HG03045 (cell line): ENCODE measurements at regions not wholly inside any gene's neighbourhood (a gene's known extent, or its start where the extent isn't known, plus 50 kb on each side); places are given as distances from the start of the nearest gene placed in this dataset.

Experiments
- ATAC-seq: cut with Tn5 transposase; IDR thresholded peaks from one replicate; pipeline ENCODE4 v1.9.1; 2021; ENCODE audit warnings: mild to moderate bottlenecking, moderate library complexity; ENCODE audit not compliant: unreplicated experiment

DNA sequence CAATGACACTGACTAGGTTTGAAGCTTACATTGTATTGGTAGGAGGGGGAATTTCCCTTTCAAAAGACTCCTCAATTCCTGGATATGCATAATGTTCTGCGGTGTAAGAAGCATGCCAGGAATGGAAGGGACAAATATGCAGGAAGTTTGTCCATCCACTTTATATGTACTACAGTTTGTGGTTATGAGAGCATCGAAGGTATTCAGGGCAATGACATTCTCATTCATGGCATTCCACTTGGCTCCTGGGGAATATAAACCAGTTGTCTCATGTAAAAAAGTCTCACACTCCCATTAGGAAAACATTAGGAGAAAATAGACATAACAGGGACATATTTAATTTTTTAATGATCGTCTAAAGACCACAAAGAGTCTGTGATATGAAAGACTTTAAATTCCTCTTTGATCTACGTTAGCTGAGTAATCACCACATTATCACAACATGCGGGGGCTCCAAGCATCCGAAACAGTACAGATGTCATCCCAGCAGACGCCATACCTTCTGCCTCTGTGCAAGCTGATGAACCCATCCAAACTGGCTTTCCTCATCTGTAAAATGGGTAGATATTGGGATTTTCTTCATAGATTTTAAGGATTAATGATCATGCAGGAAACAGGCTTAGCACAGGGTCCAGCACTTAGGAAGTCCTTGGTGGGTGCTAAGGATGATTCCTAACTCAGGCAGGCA is 675.3 kb downstream of the INHBA start:
- no peak for ATAC-seq

DNA sequence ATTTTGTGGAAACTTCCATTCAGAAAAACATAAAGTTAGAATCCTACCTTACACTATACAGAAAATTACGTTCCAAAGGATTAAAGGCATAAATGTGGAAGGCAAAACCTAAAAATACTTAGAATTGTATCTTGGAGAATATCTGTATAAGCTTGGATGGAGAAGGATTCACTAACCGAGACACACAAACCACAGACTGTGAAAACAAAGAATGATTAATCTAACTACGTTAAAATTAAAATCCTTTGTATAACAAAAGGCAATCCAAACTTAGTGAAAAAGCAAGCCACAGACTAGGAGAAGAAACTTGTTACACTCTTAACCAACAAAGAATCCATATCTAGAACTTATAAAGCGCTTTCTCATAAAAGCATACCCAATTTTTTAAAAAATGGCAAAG is 678.8 kb downstream of the INHBA start:
- ATAC-seq = no peak

DNA sequence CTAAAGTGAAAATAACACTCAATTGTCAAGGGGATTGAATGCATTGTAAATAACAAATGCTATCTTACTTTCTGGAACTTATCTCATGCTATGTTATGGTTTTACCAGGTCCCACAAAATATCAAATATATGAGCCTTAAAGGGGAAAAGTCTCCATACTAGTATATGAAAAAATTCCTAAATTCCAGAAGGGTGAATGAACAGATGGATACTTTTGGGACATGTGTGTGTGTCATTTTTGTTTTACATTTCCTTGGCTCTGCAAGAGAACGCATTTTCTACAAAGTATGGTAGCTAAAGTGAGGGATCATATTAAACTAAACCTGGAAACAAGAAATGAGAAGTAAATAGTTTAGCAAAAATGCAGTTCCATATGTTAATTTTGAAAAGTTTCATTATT is 682.8 kb downstream of the INHBA start:
- no peak for ATAC-seq

DNA sequence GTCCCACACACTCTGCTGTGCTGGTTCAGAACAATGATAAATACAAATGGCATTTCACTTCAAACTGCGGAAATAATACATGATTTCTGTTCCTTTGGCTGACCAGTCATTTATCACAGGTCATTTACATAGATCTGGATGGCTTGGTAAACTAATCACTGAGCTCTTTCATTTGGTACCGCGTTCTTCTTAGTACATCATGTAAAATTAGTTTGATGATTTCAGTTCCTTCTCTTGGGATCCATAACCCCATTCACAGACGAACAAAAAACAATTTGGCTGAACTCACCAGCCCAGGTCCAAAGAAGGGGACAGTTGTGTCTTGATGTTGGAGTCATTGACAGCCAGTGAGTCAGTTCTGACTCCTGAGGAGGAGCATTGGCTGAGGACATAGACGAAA is 689.8 kb downstream of the INHBA start:
- no peak for ATAC-seq

DNA sequence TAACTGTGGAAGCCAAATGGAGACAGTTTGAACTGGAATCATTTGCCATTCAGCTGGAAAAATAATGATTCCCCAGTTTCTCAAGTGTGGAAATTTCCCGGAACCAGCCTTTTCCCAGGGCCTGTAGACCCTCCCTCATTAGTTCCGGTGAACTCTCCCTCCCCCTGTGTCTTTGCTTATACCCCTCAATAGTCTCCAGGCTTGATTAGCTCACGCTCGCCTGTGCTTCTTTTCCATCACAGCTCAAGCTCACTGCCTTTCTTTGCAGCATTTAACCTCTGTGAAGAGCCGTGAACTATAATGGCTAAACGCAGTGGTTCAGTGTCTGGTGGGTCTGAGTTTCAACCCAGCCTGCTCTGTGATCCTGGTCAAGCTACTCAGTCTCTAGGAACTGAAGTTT is 690.8 kb downstream of the INHBA start:
- no peak for ATAC-seq

DNA sequence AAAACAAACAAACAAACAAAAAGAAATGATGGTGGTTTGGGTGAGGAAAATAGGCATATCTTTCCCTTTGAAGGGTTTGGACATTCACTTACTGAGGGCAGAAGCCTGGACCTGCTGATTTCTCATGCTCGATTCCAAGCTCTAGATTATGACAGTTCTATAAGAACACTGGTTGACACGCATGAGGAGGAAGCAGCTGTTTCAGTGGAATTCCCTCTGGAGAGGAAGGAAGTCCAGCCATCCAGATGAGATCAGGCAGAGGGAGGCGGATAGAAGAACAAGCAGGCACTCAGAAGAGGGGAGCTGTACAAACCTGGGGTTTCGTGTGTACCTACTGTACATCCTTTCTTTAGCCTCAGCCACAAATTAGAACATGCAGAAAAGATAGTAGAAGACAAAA is 691.9 kb downstream of the INHBA start:
- no peak for ATAC-seq

DNA sequence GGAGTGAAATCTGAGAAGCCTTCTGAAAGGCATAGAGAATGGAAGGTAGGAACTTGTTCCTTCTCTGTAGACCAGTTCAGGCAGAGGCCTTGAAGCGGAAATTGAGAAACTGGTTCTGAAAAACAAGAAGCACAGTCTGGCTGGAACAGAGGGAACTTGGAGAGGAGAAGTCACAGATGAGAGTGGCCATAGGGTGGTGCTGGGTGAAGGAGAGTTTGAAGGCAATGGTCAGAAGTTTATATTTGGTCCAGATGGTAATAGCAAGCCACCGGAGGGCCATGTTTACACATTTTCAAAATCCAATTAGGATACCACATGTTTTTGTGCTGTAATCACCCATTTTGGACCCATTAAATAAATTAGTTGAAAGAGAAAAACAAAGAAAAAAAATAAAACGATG is 692.5 kb downstream of the INHBA start:
- ATAC-seq = no peak

DNA sequence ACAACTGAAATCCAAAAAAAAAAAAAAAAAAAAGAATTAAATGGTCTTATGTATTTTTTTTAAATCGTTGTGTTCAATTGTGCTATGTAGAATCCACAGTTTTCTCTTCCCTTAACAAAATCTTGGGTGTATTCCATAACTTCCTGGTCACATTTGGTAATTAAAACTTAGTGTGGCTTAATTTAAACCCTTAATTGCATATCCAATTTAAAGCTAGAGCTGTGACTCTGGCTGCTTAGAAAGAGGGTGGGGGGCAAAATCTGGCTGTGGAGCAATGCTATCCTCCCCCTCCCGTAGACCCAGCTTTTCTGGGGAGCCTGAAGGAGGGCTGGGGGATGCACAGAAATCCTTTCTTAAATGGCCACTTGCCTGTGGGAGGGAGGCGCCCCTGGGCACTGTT is 695.1 kb downstream of the INHBA start:
- no peak for ATAC-seq

DNA sequence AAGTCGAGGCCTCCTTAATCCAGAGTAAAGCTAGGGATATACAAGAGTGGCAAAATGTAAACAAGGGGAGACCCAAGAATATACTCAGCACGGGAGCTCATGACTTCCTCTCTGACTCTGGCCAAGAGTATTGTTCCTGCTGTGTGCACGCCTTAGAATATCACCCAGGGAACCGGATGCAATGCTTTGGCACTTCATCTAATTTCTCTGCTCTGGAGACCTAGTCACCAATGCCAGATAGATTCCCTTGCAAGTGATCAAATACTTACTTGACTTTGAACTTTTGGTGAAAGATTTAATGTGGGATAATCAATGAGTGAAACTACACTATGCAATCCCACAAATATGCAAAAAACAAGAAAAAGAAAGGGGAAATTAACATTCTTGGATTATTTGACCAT is 695.5 kb downstream of the INHBA start:
- no peak for ATAC-seq

DNA sequence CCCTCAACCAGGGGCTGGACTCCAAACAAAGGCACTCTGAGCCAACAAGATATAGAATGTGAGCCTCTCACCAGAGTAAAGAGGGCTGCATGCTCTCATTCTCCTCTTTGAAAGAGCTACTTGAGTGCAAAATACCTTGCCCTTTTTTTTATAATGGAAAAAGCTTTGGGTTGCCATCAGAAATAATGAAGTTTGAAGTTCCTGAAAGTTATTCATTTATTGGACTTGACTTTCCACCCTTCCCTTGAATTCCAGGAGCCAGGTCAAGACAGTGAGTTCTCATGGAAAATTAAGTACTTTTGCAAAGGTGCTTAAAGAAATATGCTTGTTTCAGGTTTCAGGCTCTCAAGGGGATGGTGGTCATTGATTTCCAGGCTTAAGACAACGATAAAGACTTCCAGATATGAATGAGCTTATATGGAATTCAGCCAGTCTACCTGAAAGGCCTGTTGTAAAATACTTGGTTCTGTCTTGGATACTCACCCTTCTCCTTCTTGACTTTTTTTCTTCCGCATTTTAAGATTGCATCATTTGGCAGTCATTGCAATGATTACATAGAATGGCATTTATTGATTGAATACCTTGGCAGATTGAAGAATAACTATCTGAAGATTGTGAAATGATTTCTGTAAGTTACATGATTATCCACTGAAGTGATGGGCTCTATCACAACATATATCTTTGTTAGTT is 696.4 kb downstream of the INHBA start:
- ATAC-seq = no peak

DNA sequence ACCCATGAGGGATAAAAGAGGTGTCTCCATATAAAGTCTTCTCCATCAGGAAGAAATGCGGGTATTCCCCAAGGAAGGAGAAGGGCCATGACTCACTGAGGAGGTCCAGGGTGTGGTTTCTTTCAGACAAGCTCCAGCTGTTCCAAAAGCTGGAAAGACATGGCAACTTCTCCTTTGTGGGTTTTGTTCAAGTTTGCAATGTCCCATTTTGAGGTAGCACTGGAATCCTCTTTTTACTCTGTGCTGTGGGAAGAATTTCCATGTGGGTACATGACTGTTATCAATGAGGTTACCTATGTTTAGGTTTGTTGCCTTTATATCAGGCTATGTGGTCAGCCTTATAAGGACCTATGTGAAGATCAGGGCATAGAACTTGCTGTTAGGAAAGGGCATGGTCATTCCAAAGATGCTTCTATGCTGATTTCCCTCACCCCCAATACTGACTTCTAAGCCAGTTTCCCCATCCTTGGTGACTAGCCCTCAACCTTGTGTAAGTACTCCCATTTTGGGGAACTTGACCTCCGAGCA is 697.5 kb downstream of the INHBA start:
- ATAC-seq = no peak

DNA sequence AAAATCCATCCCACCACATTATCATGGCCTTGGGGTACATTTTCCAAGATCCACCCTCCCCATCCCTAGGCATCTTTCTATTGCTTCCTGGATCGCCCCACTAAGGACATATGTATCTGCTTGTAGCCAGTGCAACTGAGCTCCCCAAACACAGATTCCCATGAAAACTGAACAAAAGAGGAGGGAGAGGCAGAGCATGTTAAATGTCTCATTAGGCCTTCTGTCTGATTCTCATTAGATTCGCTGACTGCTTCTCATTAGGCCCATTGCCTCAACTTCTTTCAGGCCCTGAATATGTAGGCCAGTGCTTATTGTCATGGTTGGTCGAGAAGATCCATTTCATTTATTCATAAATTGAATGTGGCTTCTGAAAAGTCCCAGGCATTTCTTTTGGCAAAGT is 698.9 kb downstream of the INHBA start:
- no peak for ATAC-seq

DNA sequence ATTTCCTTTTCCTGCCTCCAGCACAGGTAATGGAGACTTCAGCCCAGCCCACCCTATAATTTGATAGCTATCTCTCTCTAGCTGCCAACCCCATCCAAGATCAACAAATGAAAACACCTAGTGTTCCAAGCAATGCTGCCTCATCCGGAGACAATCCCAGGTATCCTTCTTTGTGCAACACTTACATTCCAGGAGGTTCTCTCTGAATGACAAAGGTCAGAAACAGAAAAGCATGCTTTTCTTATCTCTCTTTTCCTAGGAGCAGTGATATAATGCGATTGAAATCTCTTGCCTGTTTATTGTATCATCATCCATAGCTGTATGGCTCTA is 699.3 kb downstream of the INHBA start:
- ATAC-seq = no peak

DNA sequence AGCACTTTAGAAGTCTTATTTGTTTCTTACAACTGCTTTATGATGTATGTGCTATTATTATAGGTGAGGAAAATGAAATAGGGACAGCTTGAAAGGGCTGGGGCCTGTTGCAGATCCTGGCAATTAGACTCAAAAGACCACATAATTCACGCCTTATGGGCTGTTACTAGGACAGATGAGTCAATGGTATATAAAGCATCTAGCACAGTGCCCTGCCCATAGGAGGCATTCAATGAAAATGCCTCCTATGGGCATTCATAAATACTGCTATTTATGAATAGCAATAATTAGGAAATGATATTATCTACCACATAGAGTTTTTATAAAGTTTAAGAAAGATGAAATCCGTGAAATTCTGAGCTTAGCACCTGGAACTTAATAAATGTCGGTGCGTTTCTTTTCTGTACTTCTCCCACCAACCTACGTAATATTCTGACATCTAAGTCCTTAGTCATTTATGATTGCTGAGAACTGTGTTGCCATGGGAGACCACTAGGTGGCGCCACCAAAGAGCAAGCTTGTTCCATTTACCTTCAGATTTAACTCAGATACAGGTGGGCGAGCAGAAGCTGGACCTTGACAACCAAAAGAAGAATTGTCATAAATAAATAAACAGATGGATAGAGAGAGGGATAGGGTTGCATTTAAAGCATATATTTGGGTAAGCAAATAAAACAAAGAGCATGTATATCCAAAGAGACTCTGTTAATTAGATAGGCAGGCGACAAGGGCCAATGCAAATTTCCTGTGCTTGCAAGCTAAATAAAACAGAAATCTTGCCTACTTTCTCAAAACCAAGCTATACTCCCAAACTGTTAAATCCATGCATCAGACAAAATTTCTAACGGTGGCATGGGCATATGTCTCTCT is 699.9 kb downstream of the INHBA start:
- ATAC-seq = no peak

DNA sequence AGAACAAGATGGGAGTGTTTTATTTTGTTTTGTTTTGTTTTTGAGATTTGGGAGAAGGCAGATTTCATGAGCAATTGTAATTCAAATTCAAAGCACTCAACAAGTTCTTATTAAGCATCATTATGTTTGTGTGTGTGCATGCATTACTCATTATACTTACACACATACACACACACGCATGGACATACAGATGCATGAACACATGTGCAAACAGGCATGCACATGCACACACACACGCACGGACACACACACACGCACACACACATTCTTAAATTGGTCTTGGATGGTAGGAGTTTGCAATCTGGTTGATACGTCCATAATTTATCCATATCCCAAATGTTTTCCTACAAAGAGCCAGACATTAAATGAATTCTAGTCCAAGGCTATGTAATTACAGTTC is 702.8 kb downstream of the INHBA start:
- ATAC-seq = no peak

DNA sequence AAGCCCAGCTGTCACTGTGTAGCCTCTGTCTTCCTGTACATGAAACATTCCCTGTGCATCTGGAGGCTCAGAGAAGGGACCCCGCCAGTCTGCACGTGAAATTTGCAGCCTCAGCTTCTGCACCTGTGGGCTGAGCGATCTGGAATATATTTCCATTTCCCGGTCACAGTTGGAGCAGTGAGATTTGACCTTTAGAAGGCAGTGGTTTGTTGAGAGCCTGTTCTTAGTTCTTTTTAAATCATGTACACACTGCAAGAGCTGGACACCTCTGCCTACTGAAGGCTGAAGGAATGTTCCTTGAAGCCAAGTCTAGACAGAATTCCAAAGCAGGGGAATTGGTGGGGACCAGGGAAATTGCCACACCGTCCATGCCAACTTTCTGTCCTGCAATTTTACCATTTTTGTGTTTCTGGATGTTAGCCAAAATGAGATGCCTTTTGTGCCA is 706.6 kb downstream of the INHBA start:
- ATAC-seq = no peak

DNA sequence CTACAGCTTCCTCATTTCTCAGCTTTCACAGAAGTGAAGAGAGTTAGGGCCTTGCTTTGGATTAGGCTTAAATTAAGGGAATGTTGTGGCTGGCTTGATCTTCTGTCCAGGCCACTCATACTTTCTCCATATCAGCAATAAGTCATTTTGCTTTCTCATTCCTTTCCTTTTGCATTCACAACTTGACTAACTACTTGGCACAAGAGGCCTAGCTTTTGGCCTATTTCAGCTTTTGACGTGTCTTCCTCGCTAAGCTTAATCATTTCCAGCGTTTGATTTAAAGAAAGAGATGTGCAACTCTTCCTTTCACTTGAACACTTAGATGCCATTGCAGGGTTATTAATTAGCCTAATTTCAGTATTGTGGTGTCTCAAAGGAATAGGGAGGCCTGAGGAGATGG is 712.0 kb downstream of the INHBA start:
- ATAC-seq = no peak

DNA sequence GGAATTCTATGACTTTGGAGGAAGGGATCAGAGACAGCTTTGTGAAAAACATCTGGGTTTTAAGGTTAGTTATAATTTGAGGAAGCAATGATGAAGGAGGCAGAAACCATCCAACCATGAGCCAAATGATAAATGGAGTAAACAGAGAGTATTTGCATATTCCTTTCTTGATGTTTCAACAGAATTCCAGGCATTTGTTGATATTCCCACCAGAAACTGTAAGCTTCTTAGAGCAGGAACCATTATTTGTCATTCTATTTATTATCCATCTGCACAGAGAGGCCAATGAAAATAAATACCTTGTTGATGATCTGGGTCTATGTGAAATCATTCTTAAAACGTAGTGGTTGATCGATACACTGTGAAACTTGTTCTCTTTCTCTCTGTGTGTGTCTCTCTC is 715.3 kb downstream of the INHBA start:
- ATAC-seq = no peak

DNA sequence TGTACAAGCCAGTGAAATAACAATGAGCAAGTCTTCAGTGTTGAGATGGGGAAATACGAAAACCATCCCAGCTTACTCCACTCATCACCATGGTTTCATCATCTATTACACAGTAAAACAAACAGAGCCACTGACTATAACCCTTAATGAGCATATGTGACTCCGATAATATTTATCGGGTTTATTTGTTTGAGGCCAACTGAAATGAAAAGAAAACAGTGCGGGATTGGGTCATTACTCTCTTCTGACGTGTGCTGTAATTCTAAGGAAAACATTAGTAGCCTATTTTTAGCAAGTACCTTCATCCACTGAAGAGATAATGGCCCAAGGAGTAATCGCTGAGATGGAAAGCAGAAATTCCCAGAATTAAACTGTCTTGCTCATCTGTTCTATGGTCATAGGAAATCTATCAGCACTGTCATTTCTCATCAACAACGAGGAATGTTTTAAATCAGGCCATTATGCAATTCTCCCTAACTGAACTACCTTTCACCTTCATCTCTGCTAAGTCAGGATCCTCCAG is 716.5 kb downstream of the INHBA start:
- no peak for ATAC-seq

DNA sequence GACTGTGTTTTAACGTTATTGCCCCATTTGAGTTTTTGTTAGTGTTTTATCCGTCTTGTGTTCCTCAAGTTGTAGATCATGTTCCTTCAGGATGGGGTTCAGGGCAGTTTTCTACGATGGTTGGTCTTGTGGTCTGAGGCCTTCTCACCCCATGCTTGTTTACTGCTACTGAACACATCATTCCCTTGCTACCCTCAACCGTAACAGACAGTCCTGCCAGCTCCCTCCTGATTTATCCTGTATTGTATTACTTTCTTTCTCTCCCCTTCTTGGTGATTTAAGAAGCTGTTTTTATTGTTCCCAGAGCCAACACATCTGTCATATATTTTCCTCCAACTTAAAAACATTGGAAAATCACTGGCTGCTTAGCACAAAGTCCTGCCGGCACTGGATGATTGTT is 719.8 kb downstream of the INHBA start:
- no peak for ATAC-seq

DNA sequence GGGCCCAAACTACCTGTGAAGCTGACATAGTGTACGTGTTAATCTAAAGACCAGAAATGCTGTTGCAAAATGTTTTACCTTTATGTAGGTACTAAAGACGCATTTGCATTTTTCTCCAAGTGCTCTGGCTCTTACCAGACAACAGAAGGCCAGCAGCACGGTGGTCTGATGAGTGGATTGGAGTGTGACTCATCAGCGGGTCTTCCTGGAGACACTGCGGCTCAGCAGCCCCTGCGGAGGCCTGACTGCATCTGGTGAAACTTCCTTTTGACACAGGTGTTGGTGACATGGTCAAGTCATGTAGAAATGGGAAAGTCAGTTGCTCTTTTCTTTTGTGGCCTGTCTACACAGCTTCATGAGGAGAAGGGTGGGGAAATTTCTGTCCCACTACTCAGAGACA is 723.6 kb downstream of the INHBA start:
- no peak for ATAC-seq

DNA sequence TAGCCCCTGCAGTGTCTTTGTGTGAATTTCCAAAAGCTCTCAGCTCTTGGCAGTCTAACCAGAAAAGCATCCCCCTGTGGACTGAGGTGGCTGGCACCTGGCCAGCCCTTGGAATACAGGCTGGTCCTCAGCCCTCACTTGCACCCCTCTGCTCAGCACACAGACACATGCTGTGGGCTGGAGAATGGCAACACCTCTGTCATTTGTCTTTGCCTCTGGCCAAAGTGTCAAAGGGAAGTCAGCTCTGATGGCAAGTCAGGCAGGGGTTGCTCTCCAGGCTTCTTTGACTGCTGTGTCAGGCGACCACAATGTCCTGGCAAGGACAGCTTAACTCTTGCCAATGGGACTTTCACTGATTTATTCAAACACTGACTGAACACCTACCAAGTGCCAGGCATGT is 724.8 kb downstream of the INHBA start:
- no peak for ATAC-seq
